Parathyroid adenoma (tissue), 2 donors: ENCODE measurements at regions not wholly inside any gene's neighbourhood (a gene's known extent, or its start where the extent isn't known, plus 50 kb on each side); places are given as distances from the start of the nearest gene placed in this dataset.

Experiments used
- H2AFZ ChIP-seq: fragments of 300-600 bp; sonication (generic); one replicate; pipeline ENCODE4 v1.7.0; 2017; ENCODE audit warnings: antibody characterized with exemption, mild to moderate bottlenecking
- H3K27ac ChIP-seq: fragments of 300-600 bp; sonication (generic); one replicate; pipeline ENCODE4 v1.7.0; 2017
- H3K27me3 ChIP-seq: fragments of 300-600 bp; sonication (generic); one replicate; pipeline ENCODE4 v1.7.0; 2017; ENCODE audit warnings: low read length; ENCODE audit not compliant: control insufficient read depth, insufficient read depth
- H3K36me3 ChIP-seq: fragments of 300-600 bp; sonication (generic); one replicate; pipeline ENCODE4 v1.7.0; 2017; ENCODE audit warnings: low read length; ENCODE audit not compliant: control insufficient read depth, insufficient read depth
- H3K4me1 ChIP-seq: fragments of 300-600 bp; sonication (generic); one replicate; pipeline ENCODE4 v1.7.0; 2017; ENCODE audit warnings: control low read depth
- H3K4me2 ChIP-seq: fragments of 300-600 bp; sonication (generic); one replicate; pipeline ENCODE4 v1.7.0; 2017; ENCODE audit warnings: low read length
- H3K4me3 ChIP-seq: fragments of 300-600 bp; sonication (generic); one replicate; pipeline ENCODE4 v1.7.0; 2017; ENCODE audit warnings: low read depth, low read length
- H3K79me2 ChIP-seq: fragments of 300-600 bp; sonication (generic); one replicate; pipeline ENCODE4 v1.7.0; 2017; ENCODE audit warnings: control low read depth
- H3K9ac ChIP-seq: fragments of 300-600 bp; sonication (generic); one replicate; pipeline ENCODE4 v1.7.0; 2017; ENCODE audit warnings: mild to moderate bottlenecking
- H3K9me3 ChIP-seq: fragments of 300-600 bp; sonication (generic); one replicate; pipeline ENCODE4 v1.7.0; 2017; ENCODE audit warnings: low read length; ENCODE audit not compliant: control insufficient read depth
- TF ChIP-seq, protein P1 (sequence below): fragments of 300-600 bp; sonication (generic); IDR thresholded peaks from one replicate; pipeline ENCODE4 v1.7.0; 2017; ENCODE audit warnings: antibody characterized with exemption, mild to moderate bottlenecking
- donor health status: primary hyperparathyroidism.

DNA sequence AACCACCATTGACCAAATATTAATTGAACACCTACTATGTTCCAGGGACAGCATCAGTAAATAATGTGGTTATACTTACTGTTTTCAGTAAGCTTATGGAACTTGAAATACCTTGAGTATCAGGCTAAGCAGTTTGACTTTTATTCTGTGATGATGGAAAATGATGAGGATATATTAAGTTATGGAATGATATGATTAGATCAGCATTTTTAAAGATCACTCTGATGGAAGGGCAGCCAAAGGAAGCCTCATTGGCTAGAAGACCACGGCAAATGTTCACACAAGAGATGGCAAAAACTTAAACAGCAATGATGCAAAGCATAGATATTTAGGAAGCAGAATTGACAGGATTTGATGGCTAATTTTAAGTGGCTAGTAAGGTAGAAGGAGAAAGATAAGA lies 266.9 kb upstream of the DPP10 start:
- no peak overlapping the region for H2AFZ ChIP-seq
- no peaks in the 10 kb centered on the region for H3K27me3 ChIP-seq
- H3K9me3 ChIP-seq, result peaks cover 2% of the 10 kb centered on the region
- no peak overlapping the region for H3K9ac ChIP-seq
- H3K4me2 ChIP-seq, result no peak overlapping the region
- no peaks in the 10 kb centered on the region for H3K79me2 ChIP-seq
- H3K36me3 ChIP-seq, result no peaks in the 10 kb centered on the region
- H3K27ac ChIP-seq, result no peak overlapping the region
- no peak overlapping the region for H3K4me3 ChIP-seq
- H3K4me1 ChIP-seq, result no peaks in the 10 kb centered on the region
- TF ChIP-seq, protein P1, sequence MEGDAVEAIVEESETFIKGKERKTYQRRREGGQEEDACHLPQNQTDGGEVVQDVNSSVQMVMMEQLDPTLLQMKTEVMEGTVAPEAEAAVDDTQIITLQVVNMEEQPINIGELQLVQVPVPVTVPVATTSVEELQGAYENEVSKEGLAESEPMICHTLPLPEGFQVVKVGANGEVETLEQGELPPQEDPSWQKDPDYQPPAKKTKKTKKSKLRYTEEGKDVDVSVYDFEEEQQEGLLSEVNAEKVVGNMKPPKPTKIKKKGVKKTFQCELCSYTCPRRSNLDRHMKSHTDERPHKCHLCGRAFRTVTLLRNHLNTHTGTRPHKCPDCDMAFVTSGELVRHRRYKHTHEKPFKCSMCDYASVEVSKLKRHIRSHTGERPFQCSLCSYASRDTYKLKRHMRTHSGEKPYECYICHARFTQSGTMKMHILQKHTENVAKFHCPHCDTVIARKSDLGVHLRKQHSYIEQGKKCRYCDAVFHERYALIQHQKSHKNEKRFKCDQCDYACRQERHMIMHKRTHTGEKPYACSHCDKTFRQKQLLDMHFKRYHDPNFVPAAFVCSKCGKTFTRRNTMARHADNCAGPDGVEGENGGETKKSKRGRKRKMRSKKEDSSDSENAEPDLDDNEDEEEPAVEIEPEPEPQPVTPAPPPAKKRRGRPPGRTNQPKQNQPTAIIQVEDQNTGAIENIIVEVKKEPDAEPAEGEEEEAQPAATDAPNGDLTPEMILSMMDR, result no peak

DNA sequence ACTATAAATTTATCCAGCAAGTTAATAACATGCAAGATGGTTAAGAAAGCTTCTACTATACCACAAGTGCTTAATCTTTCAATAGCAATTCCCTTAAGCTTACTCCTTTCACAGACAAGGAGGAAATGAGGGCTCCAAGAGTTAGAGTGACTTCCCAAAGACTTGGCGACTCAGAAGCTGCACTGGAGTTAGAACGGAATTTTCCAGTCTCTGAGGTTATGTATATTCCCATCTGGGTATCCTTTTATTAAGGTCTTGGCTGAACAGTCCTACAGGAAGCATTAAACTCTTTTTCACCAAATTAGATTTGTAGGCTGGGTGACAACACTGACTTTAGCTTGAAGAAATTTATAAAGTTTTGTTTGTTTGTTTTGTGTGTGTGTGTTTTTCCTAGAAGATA lies 256.9 kb upstream of the DPP10 start:
- TF ChIP-seq, protein P1, result no peak
- Histone ChIP-seq H3K27ac (no peak overlapping the region), H3K4me2 (no peak overlapping the region), H3K36me3 (no peaks in the 10 kb centered on the region), H3K4me1 (no peaks in the 10 kb centered on the region), H3K9me3 (no peaks in the 10 kb centered on the region), H3K4me3 (no peak overlapping the region), H3K9ac (no peak overlapping the region), H3K79me2 (no peaks in the 10 kb centered on the region), H3K27me3 (no peaks in the 10 kb centered on the region), H2AFZ (no peak overlapping the region)

DNA sequence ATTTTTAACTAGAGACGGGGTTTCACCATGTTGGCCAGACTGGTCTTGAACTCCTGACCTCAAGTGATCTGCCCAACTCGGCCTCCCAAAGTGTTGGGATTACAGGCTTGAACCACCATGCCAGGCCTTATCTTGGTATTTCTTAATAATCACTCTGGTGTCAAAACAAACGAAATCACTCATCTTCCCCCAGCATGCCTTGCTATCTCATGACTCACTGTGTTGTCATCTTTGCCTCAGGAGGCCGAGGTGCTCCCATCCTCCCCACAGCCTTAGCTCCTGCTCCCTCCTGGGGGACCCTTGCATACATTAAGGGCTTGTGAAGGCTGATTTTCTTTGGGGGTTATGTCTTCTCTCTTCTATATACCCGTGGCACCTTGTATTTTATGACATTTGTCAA lies 250.1 kb upstream of the DPP10 start:
- no peaks in the 10 kb centered on the region for H3K27me3 ChIP-seq
- no peak overlapping the region for H3K4me2 ChIP-seq
- H3K36me3 ChIP-seq, result no peaks in the 10 kb centered on the region
- no peak overlapping the region for H2AFZ ChIP-seq
- no peak overlapping the region for H3K27ac ChIP-seq
- TF ChIP-seq, protein P1, result no peak
- no peak overlapping the region for H3K9ac ChIP-seq
- no peaks in the 10 kb centered on the region for H3K79me2 ChIP-seq
- no peaks in the 10 kb centered on the region for H3K9me3 ChIP-seq
- H3K4me1 ChIP-seq, result no peaks in the 10 kb centered on the region
- no peak overlapping the region for H3K4me3 ChIP-seq

DNA sequence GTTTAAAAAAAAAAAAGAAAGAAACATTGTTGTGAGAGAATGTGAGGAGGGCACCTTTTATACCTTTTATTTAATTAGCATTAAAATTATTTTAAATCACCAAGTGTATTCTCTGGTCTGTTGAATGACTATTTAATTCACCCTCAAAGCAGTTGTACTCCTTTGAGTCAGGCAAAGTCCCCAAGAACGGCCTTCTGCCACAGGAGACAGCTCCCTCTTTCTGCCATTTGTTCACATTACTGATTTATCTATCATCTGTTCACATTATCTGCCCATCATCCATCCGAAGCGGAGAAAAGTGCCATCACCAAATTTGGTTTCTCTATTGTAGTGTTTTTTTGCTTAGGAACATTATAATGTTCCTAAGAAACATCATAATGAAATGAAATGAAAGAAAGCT lies 240.7 kb upstream of the DPP10 start:
- Histone ChIP-seq H3K27ac (no peak overlapping the region), H3K9me3 (no peaks in the 10 kb centered on the region), H3K79me2 (no peaks in the 10 kb centered on the region), H3K36me3 (no peaks in the 10 kb centered on the region), H2AFZ (no peak overlapping the region), H3K27me3 (no peaks in the 10 kb centered on the region), H3K4me2 (no peak overlapping the region), H3K4me1 (no peaks in the 10 kb centered on the region), H3K4me3 (no peak overlapping the region), H3K9ac (no peak overlapping the region)
- TF ChIP-seq, protein P1, result no peak

DNA sequence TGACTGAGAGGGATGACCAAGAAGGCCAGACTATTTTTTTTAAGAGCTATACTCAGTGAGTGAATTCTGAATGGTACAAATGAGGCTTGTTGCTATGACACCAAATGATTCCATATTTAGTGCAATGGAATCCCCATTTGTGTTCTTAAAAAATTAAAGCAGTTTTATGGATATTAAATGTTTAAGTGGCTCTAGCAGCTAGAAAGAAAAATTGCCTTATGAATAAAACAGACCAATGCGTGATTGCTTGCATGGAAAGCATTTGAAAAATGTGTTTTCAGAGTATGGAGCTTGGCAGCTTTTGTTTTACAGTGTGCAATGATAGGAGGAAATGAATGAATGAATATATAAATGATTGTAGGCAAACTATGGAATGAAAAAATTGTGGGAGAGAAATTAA lies 238.8 kb upstream of the DPP10 start:
- H3K27ac ChIP-seq, result no peak overlapping the region
- H3K4me3 ChIP-seq, result no peak overlapping the region
- no peaks in the 10 kb centered on the region for H3K36me3 ChIP-seq
- no peaks in the 10 kb centered on the region for H3K9me3 ChIP-seq
- no peaks in the 10 kb centered on the region for H3K27me3 ChIP-seq
- no peak overlapping the region for H3K4me2 ChIP-seq
- H3K4me1 ChIP-seq, result no peaks in the 10 kb centered on the region
- no peak overlapping the region for H2AFZ ChIP-seq
- TF ChIP-seq, protein P1, result no peak
- no peak overlapping the region for H3K9ac ChIP-seq
- H3K79me2 ChIP-seq, result no peaks in the 10 kb centered on the region
